Activated CD8-positive, alpha-beta T cell treated with anti-CD3 and anti-CD28 coated beads for 36 hours (primary cell): ENCODE measurements at regions not wholly inside any gene's neighbourhood (a gene's known extent, or its start where the extent isn't known, plus 50 kb on each side); places are given as distances from the start of the nearest gene placed in this dataset.

ENCODE experiments used
- ATAC-seq: fragments of 200-7000 bp; cut with Tn5 transposase; one replicate; pipeline ENCODE4 v1.10.0; 2021; ENCODE audit warnings: mild to moderate bottlenecking, moderate library complexity
- CTCF ChIA-PET: fragments of 350-600 bp; sonication (Branson Sonifier 250); formaldehyde crosslinking; loops from one replicate; lab custom pipeline; 2021; ENCODE audit warnings: antibody characterized with exemption; lab: Charles Lee
- POLR2A ChIA-PET: fragments of 350-600 bp; sonication (Branson Sonifier 250); formaldehyde crosslinking; loops from one replicate; lab custom pipeline; 2021; ENCODE audit warnings: antibody characterized with exemption; lab: Charles Lee
- DNase-seq: peaks from one replicate; pipeline ENCODE4 v3.0.0-alpha.2; 2020
- H3K27ac Mint-ChIP-seq: one replicate; pipeline ENCODE4 v1.8.0; 2021; ENCODE audit warnings: mild to moderate bottlenecking, mixed read lengths
- H3K27me3 Mint-ChIP-seq: one replicate; pipeline ENCODE4 v1.8.0; 2021; ENCODE audit warnings: mixed read lengths
- H3K36me3 Mint-ChIP-seq: one replicate; pipeline ENCODE4 v1.8.0; 2021; ENCODE audit warnings: low read depth, mixed read lengths
- H3K4me1 Mint-ChIP-seq: one replicate; pipeline ENCODE4 v1.8.0; 2021; ENCODE audit warnings: low read depth, mixed read lengths
- H3K4me3 Mint-ChIP-seq: one replicate; pipeline ENCODE4 v1.8.0; 2021; ENCODE audit warnings: mild to moderate bottlenecking, moderate library complexity, mixed read lengths
- H3K9me3 Mint-ChIP-seq: one replicate; pipeline ENCODE4 v1.8.0; 2021; ENCODE audit warnings: mixed read lengths
- CTCF ChIP-seq: fragments of 200-600 bp; IDR thresholded peaks from one replicate; pipeline ENCODE4 v1.8.0; 2022; ENCODE audit warnings: antibody characterized with exemption, mild to moderate bottlenecking
- intact Hi-C: fragments of 100-400 bp; cut with micrococcal nuclease; formaldehyde crosslinking; loops from one replicate; pipeline ENCODE4 v1.10.0; 2022

- H3K27ac Mint-ChIP-seq: no peak overlapping the region
- H3K4me3 Mint-ChIP-seq: no peak overlapping the region
- POLR2A ChIA-PET: no interaction called here
- CTCF ChIA-PET: no interaction called here
- H3K36me3 Mint-ChIP-seq: no peaks in the 10 kb centered on the region
- no peaks in the 10 kb centered on the region for H3K27me3 Mint-ChIP-seq
- DNase-seq (no peak), ATAC-seq (no peak)
- TF ChIP-seq CTCF: no peak
- intact Hi-C loops: no loop called here
- peaks cover 7% of the 10 kb centered on the region for H3K4me1 Mint-ChIP-seq
- H3K9me3 Mint-ChIP-seq: no peaks in the 10 kb centered on the region
Measured at GRCh38 chr4:152189451-152190179, 346.3 kb downstream of the FBXW7 start.

- intact Hi-C loops: no loop called here
- ChIA-PET CTCF (no interaction called here), POLR2A (no interaction called here)
- ATAC-seq: no peak
- no peak overlapping the region for H3K4me3 Mint-ChIP-seq
- TF ChIP-seq CTCF: no peak
- no peak for DNase-seq
- no peaks in the 10 kb centered on the region for H3K27me3 Mint-ChIP-seq
- peaks cover under 1% of the 10 kb centered on the region for H3K9me3 Mint-ChIP-seq
- peaks cover 7% of the 10 kb centered on the region for H3K4me1 Mint-ChIP-seq
- H3K36me3 Mint-ChIP-seq: peaks cover under 1% of the 10 kb centered on the region
- no peak overlapping the region for H3K27ac Mint-ChIP-seq
Measured at GRCh38 chr4:152188801-152189200, 347.1 kb downstream of the FBXW7 start.

- H3K27me3 Mint-ChIP-seq: no peaks in the 10 kb centered on the region
- no peak overlapping the region for H3K4me3 Mint-ChIP-seq
- intact Hi-C loops: no loop called here
- ChIA-PET CTCF (no interaction called here), POLR2A (no interaction called here)
- no peak for TF ChIP-seq CTCF
- peaks cover 2% of the 10 kb centered on the region for H3K9me3 Mint-ChIP-seq
- DNase-seq (no peak), ATAC-seq (no peak)
- peaks cover 15% of the 10 kb centered on the region for H3K4me1 Mint-ChIP-seq
- H3K27ac Mint-ChIP-seq: no peak overlapping the region
- H3K36me3 Mint-ChIP-seq: peaks cover 3% of the 10 kb centered on the region
Measured at GRCh38 chr4:152187693-152188092, 348.2 kb downstream of the FBXW7 start.

- intact Hi-C loops: no loop called here
- H3K9me3 Mint-ChIP-seq: peaks cover 2% of the 10 kb centered on the region
- DNase-seq (no peak), ATAC-seq (no peak)
- no peak overlapping the region for H3K27ac Mint-ChIP-seq
- H3K4me1 Mint-ChIP-seq: peaks cover 15% of the 10 kb centered on the region
- H3K27me3 Mint-ChIP-seq: no peaks in the 10 kb centered on the region
- H3K36me3 Mint-ChIP-seq: peaks cover 3% of the 10 kb centered on the region
- no peak for TF ChIP-seq CTCF
- ChIA-PET CTCF (no interaction called here), POLR2A (interaction anchor here (1.7 kb wide), 1 partner anchor 25 kb away, joined by 3 read pairs; no protein-coding TSS in a partner anchor)
- H3K4me3 Mint-ChIP-seq: no peak overlapping the region
Measured at GRCh38 chr4:152185786-152186550, 349.9 kb downstream of the FBXW7 start.

GRCh38 chr4:152181150-152181549 is 354.7 kb downstream of the FBXW7 start:
- intact Hi-C loops: no loop called here
- ChIA-PET POLR2A (no interaction called here), CTCF (no interaction called here)
- Mint-ChIP-seq H3K4me3 (no peak overlapping the region), H3K27ac (no peak overlapping the region), H3K27me3 (no peaks in the 10 kb centered on the region), H3K4me1 (peaks cover 8% of the 10 kb centered on the region), H3K9me3 (peaks cover 2% of the 10 kb centered on the region), H3K36me3 (peaks cover 3% of the 10 kb centered on the region)
- no peak for ATAC-seq
- no peak for DNase-seq
- no peak for TF ChIP-seq CTCF
